ENCODE measurements at regions not wholly inside any gene's neighbourhood (a gene's known extent, or its start where the extent isn't known, plus 50 kb on each side); places are given as distances from the start of the nearest gene placed in this dataset.

DNA sequence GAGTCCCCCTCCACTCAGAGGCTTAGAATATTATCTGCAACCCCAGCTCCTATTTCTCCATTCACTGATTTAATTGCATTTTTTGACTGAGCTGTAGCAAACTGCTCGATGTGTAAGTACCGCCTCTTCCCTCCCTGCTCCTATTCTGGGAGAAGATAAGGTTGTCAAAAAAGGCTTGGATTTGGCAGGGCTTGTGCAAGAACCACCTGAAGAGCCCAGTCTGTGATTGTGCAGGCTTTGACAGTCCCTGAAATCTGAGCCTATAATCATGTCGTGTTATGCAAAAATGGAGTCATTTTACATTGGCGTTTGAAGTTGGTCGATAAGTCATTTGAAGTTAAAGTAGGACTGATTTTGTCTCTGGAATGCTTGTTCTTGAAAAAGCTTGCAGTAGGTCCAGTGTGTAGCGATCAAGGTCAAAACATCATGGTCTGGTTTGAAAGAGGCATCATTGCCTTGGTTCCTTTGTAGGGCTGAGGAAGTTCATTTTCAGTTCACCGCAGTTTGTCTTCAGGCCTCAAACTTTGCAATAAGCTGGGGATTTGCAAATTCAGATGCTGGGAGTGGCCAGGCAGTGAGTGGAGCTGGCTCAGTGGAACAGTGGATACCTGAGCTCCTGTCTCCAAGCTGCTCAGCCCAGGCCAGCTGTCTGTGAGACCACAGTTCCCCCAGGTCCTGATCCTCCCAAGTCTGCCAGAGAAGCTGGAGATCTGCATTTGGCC is 68.8 kb downstream of the KATNIP start:
- H2AFZ ChIP-seq (ENCODE audit: low read length), result no peak overlapping the region
- H2BK5ac ChIP-seq (ENCODE audit: insufficient read length, low read length), result no peak overlapping the region
- no peaks in the 10 kb centered on the region; the same call in 1 of the 2 replicates for H3K27me3 Mint-ChIP-seq (ENCODE audit: low read depth)
- H2BK12ac ChIP-seq (ENCODE audit: insufficient read length, low read depth, low read length), result no peak overlapping the region
- H4K20me1 ChIP-seq (ENCODE audit: control insufficient read depth, insufficient read depth, insufficient read length), result no peaks in the 10 kb centered on the region
- H3K79me2 ChIP-seq (ENCODE audit: insufficient read depth, low read length), result no peaks in the 10 kb centered on the region
- TF ChIP-seq, protein P1, sequence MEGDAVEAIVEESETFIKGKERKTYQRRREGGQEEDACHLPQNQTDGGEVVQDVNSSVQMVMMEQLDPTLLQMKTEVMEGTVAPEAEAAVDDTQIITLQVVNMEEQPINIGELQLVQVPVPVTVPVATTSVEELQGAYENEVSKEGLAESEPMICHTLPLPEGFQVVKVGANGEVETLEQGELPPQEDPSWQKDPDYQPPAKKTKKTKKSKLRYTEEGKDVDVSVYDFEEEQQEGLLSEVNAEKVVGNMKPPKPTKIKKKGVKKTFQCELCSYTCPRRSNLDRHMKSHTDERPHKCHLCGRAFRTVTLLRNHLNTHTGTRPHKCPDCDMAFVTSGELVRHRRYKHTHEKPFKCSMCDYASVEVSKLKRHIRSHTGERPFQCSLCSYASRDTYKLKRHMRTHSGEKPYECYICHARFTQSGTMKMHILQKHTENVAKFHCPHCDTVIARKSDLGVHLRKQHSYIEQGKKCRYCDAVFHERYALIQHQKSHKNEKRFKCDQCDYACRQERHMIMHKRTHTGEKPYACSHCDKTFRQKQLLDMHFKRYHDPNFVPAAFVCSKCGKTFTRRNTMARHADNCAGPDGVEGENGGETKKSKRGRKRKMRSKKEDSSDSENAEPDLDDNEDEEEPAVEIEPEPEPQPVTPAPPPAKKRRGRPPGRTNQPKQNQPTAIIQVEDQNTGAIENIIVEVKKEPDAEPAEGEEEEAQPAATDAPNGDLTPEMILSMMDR (conservative IDR thresholded peaks at IDR 0.05), result no peak
- peaks cover 12 to 17% of the 10 kb centered on the region in 2 experiments for H3K4me1 Mint-ChIP-seq
- H4K5ac ChIP-seq (ENCODE audit: insufficient read length, low read depth, low read length), result no peak overlapping the region
- no peak overlapping the region for H3K56ac ChIP-seq (ENCODE audit: insufficient read length, low read depth, low read length)
- no peak overlapping the region for H3K4me2 ChIP-seq (ENCODE audit: insufficient read depth, insufficient read length, low read length)
- no peaks in the 10 kb centered on the region for H3K27me3 ChIP-seq (ENCODE audit: insufficient read depth, low read length)
- H4K91ac ChIP-seq (ENCODE audit: insufficient read length, low read depth, low read length), result no peak overlapping the region
- H3K36me3 Mint-ChIP-seq (ENCODE audit: insufficient read depth in 1 of 3, low read depth in 3 of 3), result peaks cover 0 to 6% (median 0%) of the 10 kb centered on the region in 3 experiments; a peak in 3 of 7 replicates
- no peak for DNase-seq
- no peak overlapping the region for H3K4me3 Mint-ChIP-seq
- peaks cover 3% of the 10 kb centered on the region; the same call in 1 of the 2 replicates for H3K4me1 ChIP-seq (ENCODE audit: insufficient read depth, low read length)
- H3K9ac ChIP-seq (ENCODE audit: extremely low read depth, insufficient read length, low read length), result no peak overlapping the region
- H3K79me1 ChIP-seq (ENCODE audit: insufficient read depth, low read depth, low read length, poor library complexity, severe bottlenecking), result no peaks in the 10 kb centered on the region
- H2BK120ac ChIP-seq (ENCODE audit: low read depth, low read length, poor library complexity, severe bottlenecking), result no peak overlapping the region
- H3K9me3 ChIP-seq (ENCODE audit: control insufficient read depth, low read depth, low read length), result no peaks in the 10 kb centered on the region
- no peak overlapping the region for H4K8ac ChIP-seq (replicated peaks; ENCODE audit: insufficient read length, low read depth, low read length)
- no peak overlapping the region for H3K23ac ChIP-seq (ENCODE audit: insufficient read length, low read depth, low read length)
- peak overlapping the region in 1 of 3 experiments; percentile 77; a peak in 3 of 7 replicates for H3K27ac Mint-ChIP-seq
- H2BK15ac ChIP-seq (ENCODE audit: low read depth, low read length), result no peak overlapping the region
- H3K14ac ChIP-seq (ENCODE audit: insufficient read depth, low read length), result no peak overlapping the region; the same call in 1 of the 2 replicates
- H3K4ac ChIP-seq (ENCODE audit: low read depth, low read length), result no peak overlapping the region
- H3K23me2 ChIP-seq (ENCODE audit: insufficient read length, low read depth, low read length, poor library complexity, severe bottlenecking), result peaks cover 2% of the 10 kb centered on the region
- no peak overlapping the region for H3K27ac ChIP-seq (ENCODE audit: insufficient read length, low read depth, low read length)
- WGBS (ENCODE audit: extremely low coverage, insufficient read length, low lambda C conversion rate), result no CpG with 5 or more reads among the region's 7 CpGs
- no peaks in the 10 kb centered on the region for H3K9me3 Mint-ChIP-seq
- H2AK5ac ChIP-seq (ENCODE audit: insufficient read length, low read length), result no peak overlapping the region
- H3K18ac ChIP-seq (ENCODE audit: insufficient read length, low read depth, low read length), result no peak overlapping the region
- no peak overlapping the region for H3T11ph ChIP-seq (ENCODE audit: low read length)
- no peak overlapping the region for H2BK20ac ChIP-seq (ENCODE audit: low read depth, low read length, poor library complexity, severe bottlenecking)
